Lung (tissue), 11 donors: ENCODE measurements at regions not wholly inside any gene's neighbourhood (a gene's known extent, or its start where the extent isn't known, plus 50 kb on each side); places are given as distances from the start of the nearest gene placed in this dataset.

Source experiments
- ATAC-seq: fragments of 200-7000 bp; cut with Tn5 transposase; one replicate; pipeline ENCODE4 v1.9.1; 2020; ENCODE audit warnings: moderate number of reproducible peaks; ENCODE audit not compliant: insufficient read depth, low FRiP score
- DNase-seq, 3 donors: peaks; one replicate each; pipeline ENCODE4 v3.0.0-alpha.2; 2013 to 2017
- H3K27ac ChIP-seq, 2 donors: one replicate each; pipeline ENCODE4 v1.5.1; 2013; ENCODE audit warnings: mild to moderate bottlenecking in 2 of 2, moderate library complexity in 2 of 2, control low read depth in 1 of 2, inconsistent platforms in 1 of 2, low read depth in 1 of 2, low read length in 1 of 2
- H3K27me3 ChIP-seq, 3 donors: one replicate each; pipeline ENCODE4 v1.5.1; 2013; ENCODE audit warnings: low read length in 2 of 3; ENCODE audit not compliant: control insufficient read depth in 3 of 3, insufficient read depth in 3 of 3
- H3K36me3 ChIP-seq, 4 donors: one replicate each; pipeline ENCODE4 v1.5.1; 2013; ENCODE audit warnings: low read length in 4 of 4, mild to moderate bottlenecking in 1 of 4, moderate library complexity in 1 of 4; ENCODE audit not compliant: control insufficient read depth in 4 of 4, insufficient read depth in 4 of 4
- H3K4me1 ChIP-seq, 5 donors: one replicate each; pipeline ENCODE4 v1.5.1; 2013; ENCODE audit warnings: low read length in 5 of 5, mild to moderate bottlenecking in 2 of 5, moderate library complexity in 1 of 5; ENCODE audit not compliant: control insufficient read depth in 5 of 5, insufficient read depth in 5 of 5
- H3K4me3 ChIP-seq: one replicate; pipeline ENCODE4 v1.5.1; 2013; ENCODE audit warnings: mild to moderate bottlenecking, control low read depth, moderate library complexity
- H3K9ac ChIP-seq, 2 donors: one replicate each; pipeline ENCODE4 v1.5.1; 2013; ENCODE audit warnings: low read length in 2 of 2, control low read depth in 1 of 2; ENCODE audit not compliant: insufficient read depth in 1 of 2
- H3K9me3 ChIP-seq, 4 donors: one replicate each; pipeline ENCODE4 v1.5.1; 2013; ENCODE audit warnings: low read length in 3 of 4, mild to moderate bottlenecking in 1 of 4, moderate library complexity in 1 of 4; ENCODE audit not compliant: control insufficient read depth in 4 of 4, insufficient read depth in 3 of 4
- CTCF ChIP-seq: IDR thresholded peaks from 2 replicates; pipeline ENCODE4 v1.5.1; 2012; ENCODE audit warnings: mild to moderate bottlenecking; ENCODE audit errors: control extremely low read depth, extremely low read depth
- WGBS, 2 donors: extraction: QIAGEN DNeasy Blood & Tissue Kit; methylation state at CpG; one replicate each; pipeline ENCODE4 v1.1.7; 2013; 5-methylcytosine and 5-hydroxymethylcytosine counted together
- donor health status: control.
- donor health status: control.
- donor health status: Bipolar disorder and iron deficiency.
- donor health status: healthy.
- donor health status: DM: yes; HTN: yes; CAD: no.

GRCh38 chr1:72394457-72394856 is 112.1 kb upstream of the NEGR1 start:
- H3K27me3 ChIP-seq, result no peaks in the 10 kb centered on the region
- H3K9ac ChIP-seq, result no peak overlapping the region
- no peaks in the 10 kb centered on the region for H3K36me3 ChIP-seq
- DNase-seq (no peak), ATAC-seq (no peak)
- TF ChIP-seq CTCF, result no peak
- H3K27ac ChIP-seq, result no peak overlapping the region
- no peak overlapping the region for H3K4me3 ChIP-seq
- H3K9me3 ChIP-seq, result no peaks in the 10 kb centered on the region
- 66 to 67% methylated on average over 3 of the region's 3 CpGs for WGBS, 2 donors
- H3K4me1 ChIP-seq, result peaks cover 0 to 5% (median 0%) of the 10 kb centered on the region in 5 donors

- no peak overlapping the region for H3K9ac ChIP-seq
- no peaks in the 10 kb centered on the region for H3K36me3 ChIP-seq
- H3K4me1 ChIP-seq, result no peaks in the 10 kb centered on the region
- no peak overlapping the region for H3K27ac ChIP-seq
- H3K27me3 ChIP-seq, result no peaks in the 10 kb centered on the region
- TF ChIP-seq CTCF, result no peak
- DNase-seq, result no peak
- peaks cover 0 to 2% (median 0%) of the 10 kb centered on the region in 4 donors for H3K9me3 ChIP-seq
- ATAC-seq, result no peak
- WGBS, 2 donors, result 89 to 91% methylated on average over 2 of the region's 2 CpGs
- no peak overlapping the region for H3K4me3 ChIP-seq
Measured at GRCh38 chr1:72379072-72379471, 96.7 kb upstream of the NEGR1 start.

GRCh38 chr1:72375226-72375625 is 92.9 kb upstream of the NEGR1 start:
- Histone ChIP-seq H3K4me3 (no peak overlapping the region), H3K27me3 (no peaks in the 10 kb centered on the region), H3K27ac (no peak overlapping the region), H3K36me3 (no peaks in the 10 kb centered on the region), H3K9ac (no peak overlapping the region), H3K4me1 (peaks cover 0 to 2% (median 0%) of the 10 kb centered on the region in 5 donors), H3K9me3 (peaks cover 0 to 3% (median 0%) of the 10 kb centered on the region in 4 donors)
- TF ChIP-seq CTCF, result no peak
- no peak for DNase-seq
- no peak for ATAC-seq
